Activated CD4-positive, alpha-beta memory T cell treated with anti-CD3 and anti-CD28 coated beads for 36 hours (primary cell): ENCODE measurements at regions not wholly inside any gene's neighbourhood (a gene's known extent, or its start where the extent isn't known, plus 50 kb on each side); places are given as distances from the start of the nearest gene placed in this dataset.
"Not testable (repeated sequence)": the region's sequence is repeated elsewhere in the genome, so short reads cannot be mapped to it uniquely, and the experiment has no call there.

Experiments
- CTCF ChIA-PET: fragments of 350-600 bp; sonication (Branson Sonifier 250); formaldehyde crosslinking; loops from one replicate; lab custom pipeline; 2021; ENCODE audit warnings: antibody characterized with exemption, inconsistent platforms; lab: Charles Lee
- POLR2A ChIA-PET: fragments of 350-600 bp; sonication (Branson Sonifier 250); formaldehyde crosslinking; loops from one replicate; lab custom pipeline; 2021; ENCODE audit warnings: antibody characterized with exemption; lab: Charles Lee
- DNase-seq: peaks from one replicate; pipeline ENCODE4 v3.0.0-alpha.2; 2020
- H3K27ac Mint-ChIP-seq: one replicate; pipeline ENCODE4 v1.8.0; 2021; ENCODE audit warnings: mixed read lengths
- H3K27me3 Mint-ChIP-seq: one replicate; pipeline ENCODE4 v1.8.0; 2021; ENCODE audit warnings: mixed read lengths
- H3K36me3 Mint-ChIP-seq: one replicate; pipeline ENCODE4 v1.8.0; 2021; ENCODE audit warnings: mixed read lengths
- H3K4me1 Mint-ChIP-seq: one replicate; pipeline ENCODE4 v1.8.0; 2021; ENCODE audit warnings: low read depth, mixed read lengths
- H3K4me3 Mint-ChIP-seq: one replicate; pipeline ENCODE4 v1.8.0; 2021; ENCODE audit warnings: mild to moderate bottlenecking, mixed read lengths
- H3K9me3 Mint-ChIP-seq: one replicate; pipeline ENCODE4 v1.8.0; 2021; ENCODE audit warnings: mixed read lengths
- intact Hi-C: fragments of 100-400 bp; cut with micrococcal nuclease; formaldehyde crosslinking; loops from one replicate; pipeline ENCODE4 v1.15.1; 2023

DNA sequence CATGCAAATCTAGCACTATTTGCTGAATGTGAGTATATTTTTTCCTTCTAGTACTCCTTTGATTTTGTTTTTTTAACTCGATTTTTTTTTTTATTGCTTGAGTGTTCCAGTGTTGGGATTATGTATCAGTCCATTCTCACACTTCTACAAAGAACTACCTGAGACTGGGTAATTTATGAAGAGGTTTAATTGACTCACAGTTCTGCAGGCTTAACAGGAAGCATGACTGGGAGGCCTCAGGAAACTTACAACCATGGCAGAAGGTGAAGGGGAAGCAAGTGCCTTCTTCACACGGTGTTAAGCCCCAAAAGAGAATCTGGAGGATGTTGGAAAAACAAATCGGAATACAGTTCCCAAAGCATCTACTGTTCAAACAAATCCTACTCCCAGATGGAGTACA lies 69.1 kb downstream of the ZNF518B start:
- H3K4me3 Mint-ChIP-seq, intact Hi-C loops, H3K27ac Mint-ChIP-seq, H3K27me3 Mint-ChIP-seq, DNase-seq, H3K36me3 Mint-ChIP-seq, H3K4me1 Mint-ChIP-seq: not testable (repeated sequence)
- ChIA-PET POLR2A (interaction anchor here (0.7 kb wide), 1 partner anchor 15 kb away, joined by 6 read pairs; no protein-coding TSS in a partner anchor), CTCF (interaction anchor here (0.7 kb wide), 1 partner anchor 246 kb away, joined by 3 read pairs; no protein-coding TSS in a partner anchor)
- peaks cover 18% of the 10 kb centered on the region for H3K9me3 Mint-ChIP-seq

DNA sequence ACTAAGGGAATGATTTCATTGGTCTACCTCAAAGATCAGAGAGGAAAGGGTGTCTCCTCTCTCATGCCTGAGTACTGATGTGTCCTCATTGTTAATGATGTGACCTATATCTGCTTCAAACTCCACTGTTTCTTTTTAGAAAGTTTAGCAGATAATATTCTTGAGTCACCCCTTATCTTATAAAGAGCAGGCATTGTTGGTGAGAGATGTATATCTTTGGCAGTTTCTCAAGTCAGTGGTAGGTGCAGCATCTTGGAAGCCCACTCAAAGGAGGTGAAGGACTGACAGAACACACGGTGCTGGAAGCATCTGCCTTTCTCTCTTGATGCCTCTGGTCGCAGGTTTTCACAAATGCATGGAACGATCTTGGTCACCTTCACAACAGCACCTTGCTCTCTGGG lies 71.2 kb downstream of the ZNF518B start:
- Mint-ChIP-seq H3K4me3 (no peak overlapping the region), H3K27ac (no peak overlapping the region), H3K4me1 (no peaks in the 10 kb centered on the region), H3K27me3 (no peaks in the 10 kb centered on the region), H3K36me3 (no peaks in the 10 kb centered on the region), H3K9me3 (peaks cover 5% of the 10 kb centered on the region)
- POLR2A ChIA-PET = no interaction called here
- intact Hi-C loops = no loop called here
- no peak for DNase-seq
- CTCF ChIA-PET = no interaction called here

DNA sequence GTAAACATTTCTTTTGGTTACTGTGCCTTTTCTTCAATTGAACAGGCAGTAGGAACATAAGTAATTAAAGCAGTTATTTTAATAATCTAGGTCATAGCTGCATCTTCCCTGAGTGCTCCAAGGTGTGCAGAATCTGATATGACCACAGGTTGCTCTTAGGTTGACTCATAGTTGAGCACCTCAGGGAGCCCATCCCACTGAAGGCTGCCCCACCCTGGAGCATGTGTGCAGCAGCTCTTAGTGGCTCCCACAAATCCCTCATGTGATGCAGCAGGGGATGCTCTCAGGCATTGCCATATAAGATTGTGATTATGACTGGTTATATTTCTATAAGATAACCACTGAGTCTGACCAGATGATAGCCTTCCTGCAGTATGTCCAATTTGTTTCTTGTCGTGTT lies 72.3 kb downstream of the ZNF518B start:
- CTCF ChIA-PET = no interaction called here

GRCh38 chr4:10383417-10383816 lies 73.8 kb downstream of the ZNF518B start:
- no peak for DNase-seq
- POLR2A ChIA-PET = no interaction called here
- Mint-ChIP-seq H3K4me3 (no peak overlapping the region), H3K4me1 (no peaks in the 10 kb centered on the region), H3K36me3 (no peaks in the 10 kb centered on the region), H3K27ac (no peak overlapping the region), H3K27me3 (no peaks in the 10 kb centered on the region), H3K9me3 (peaks cover 5% of the 10 kb centered on the region)
- intact Hi-C loops = no loop called here
- CTCF ChIA-PET = no interaction called here

More for the DNA sequence above, 72.3 kb downstream of the ZNF518B start:
- no peak overlapping the region for H3K4me3 Mint-ChIP-seq
- POLR2A ChIA-PET = no interaction called here
- no peaks in the 10 kb centered on the region for H3K4me1 Mint-ChIP-seq
- H3K9me3 Mint-ChIP-seq = peaks cover 5% of the 10 kb centered on the region
- DNase-seq = no peak
- intact Hi-C loops = no loop called here
- no peak overlapping the region for H3K27ac Mint-ChIP-seq
- no peaks in the 10 kb centered on the region for H3K36me3 Mint-ChIP-seq
- no peaks in the 10 kb centered on the region for H3K27me3 Mint-ChIP-seq

- H3K27me3 Mint-ChIP-seq, H3K27ac Mint-ChIP-seq, H3K36me3 Mint-ChIP-seq, H3K9me3 Mint-ChIP-seq, DNase-seq, H3K4me1 Mint-ChIP-seq, CTCF ChIA-PET, POLR2A ChIA-PET, intact Hi-C loops, H3K4me3 Mint-ChIP-seq: not testable (repeated sequence)
These were observed 75.1 kb downstream of the ZNF518B start for GRCh38 chr4:10382171-10382570.

GRCh38 chr4:10381146-10381545 lies 76.1 kb downstream of the ZNF518B start:
- Mint-ChIP-seq H3K4me3 (no peak overlapping the region), H3K36me3 (no peaks in the 10 kb centered on the region), H3K4me1 (no peaks in the 10 kb centered on the region), H3K9me3 (no peaks in the 10 kb centered on the region), H3K27me3 (no peaks in the 10 kb centered on the region), H3K27ac (no peak overlapping the region)
- ChIA-PET POLR2A (no interaction called here), CTCF (no interaction called here)
- no peak for DNase-seq
- intact Hi-C loops = no loop called here

- Mint-ChIP-seq H3K9me3 (peaks cover 3% of the 10 kb centered on the region), H3K36me3 (no peaks in the 10 kb centered on the region), H3K4me3 (no peak overlapping the region), H3K27me3 (no peaks in the 10 kb centered on the region), H3K27ac (no peak overlapping the region), H3K4me1 (no peaks in the 10 kb centered on the region)
- ChIA-PET CTCF (no interaction called here), POLR2A (no interaction called here)
- DNase-seq = no peak
- intact Hi-C loops = no loop called here
These were observed 76.5 kb downstream of the ZNF518B start for GRCh38 chr4:10380735-10381134.

DNA sequence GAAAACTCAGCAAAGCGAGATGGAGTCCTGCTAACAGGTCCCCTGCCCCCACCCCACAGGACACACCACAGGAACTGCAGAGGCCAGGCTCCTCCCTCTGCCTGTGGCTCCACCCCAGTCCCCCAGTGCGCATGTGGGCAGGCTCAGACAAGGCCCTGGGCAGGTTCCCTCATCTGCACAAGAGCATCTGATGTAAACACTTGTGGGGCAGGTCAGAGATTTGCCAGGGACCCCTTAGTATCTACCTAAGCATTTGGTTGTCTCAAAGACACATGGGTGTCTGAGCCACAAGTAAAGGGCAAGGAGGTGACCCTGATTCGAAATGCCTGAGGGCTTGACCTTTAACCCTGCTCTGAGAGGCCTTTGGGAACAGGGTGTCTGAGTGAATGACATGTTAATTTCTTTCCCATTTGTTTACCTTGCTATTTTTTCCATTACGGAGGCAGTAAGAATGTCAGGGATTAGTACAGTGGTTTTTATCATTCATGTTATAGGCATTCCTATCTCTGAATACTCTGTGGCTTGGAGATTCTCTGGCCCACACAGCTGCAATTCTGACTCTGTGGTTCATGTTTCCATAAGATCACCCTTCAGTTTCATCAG lies 85.3 kb downstream of the ZNF518B start:
- CTCF ChIA-PET = no interaction called here
- no peak for DNase-seq
- peaks cover 3% of the 10 kb centered on the region for H3K9me3 Mint-ChIP-seq
- H3K4me1 Mint-ChIP-seq = no peaks in the 10 kb centered on the region
- no peak overlapping the region for H3K4me3 Mint-ChIP-seq
- intact Hi-C loops = no loop called here
- H3K27ac Mint-ChIP-seq = no peak overlapping the region
- POLR2A ChIA-PET = no interaction called here
- H3K36me3 Mint-ChIP-seq = no peaks in the 10 kb centered on the region
- H3K27me3 Mint-ChIP-seq = no peaks in the 10 kb centered on the region

DNA sequence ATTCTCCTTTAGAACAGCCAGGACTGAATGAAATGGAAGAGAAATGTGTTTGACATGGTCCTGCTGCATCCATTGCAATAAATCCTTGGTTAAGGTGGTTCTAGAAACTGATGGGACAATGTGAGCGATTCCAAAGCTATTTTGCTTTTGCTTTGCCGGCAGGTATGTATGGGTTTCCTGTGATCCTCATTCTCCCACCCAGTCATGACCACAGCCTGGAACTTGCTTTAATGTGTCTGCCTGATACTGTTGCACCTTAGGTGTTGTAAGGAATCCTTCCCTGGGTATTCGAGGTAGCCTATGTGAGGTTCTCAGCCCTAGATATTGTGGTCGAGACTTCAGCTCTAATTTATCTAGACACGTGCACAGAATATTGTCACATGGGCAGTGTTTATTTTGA lies 86.1 kb downstream of the ZNF518B start:
- Mint-ChIP-seq H3K4me1 (no peaks in the 10 kb centered on the region), H3K27ac (no peak overlapping the region), H3K4me3 (no peak overlapping the region), H3K27me3 (no peaks in the 10 kb centered on the region), H3K36me3 (no peaks in the 10 kb centered on the region), H3K9me3 (peaks cover 3% of the 10 kb centered on the region)
- DNase-seq = no peak
- ChIA-PET POLR2A (no interaction called here), CTCF (no interaction called here)
- intact Hi-C loops = no loop called here

- H3K36me3 Mint-ChIP-seq = no peaks in the 10 kb centered on the region
- intact Hi-C loops = no loop called here
- no peak for DNase-seq
- no peaks in the 10 kb centered on the region for H3K27me3 Mint-ChIP-seq
- POLR2A ChIA-PET = no interaction called here
- H3K9me3 Mint-ChIP-seq = no peaks in the 10 kb centered on the region
- no peak overlapping the region for H3K27ac Mint-ChIP-seq
- no peaks in the 10 kb centered on the region for H3K4me1 Mint-ChIP-seq
- H3K4me3 Mint-ChIP-seq = no peak overlapping the region
- CTCF ChIA-PET = no interaction called here
These were observed 87.7 kb downstream of the ZNF518B start for GRCh38 chr4:10369517-10369916.

DNA sequence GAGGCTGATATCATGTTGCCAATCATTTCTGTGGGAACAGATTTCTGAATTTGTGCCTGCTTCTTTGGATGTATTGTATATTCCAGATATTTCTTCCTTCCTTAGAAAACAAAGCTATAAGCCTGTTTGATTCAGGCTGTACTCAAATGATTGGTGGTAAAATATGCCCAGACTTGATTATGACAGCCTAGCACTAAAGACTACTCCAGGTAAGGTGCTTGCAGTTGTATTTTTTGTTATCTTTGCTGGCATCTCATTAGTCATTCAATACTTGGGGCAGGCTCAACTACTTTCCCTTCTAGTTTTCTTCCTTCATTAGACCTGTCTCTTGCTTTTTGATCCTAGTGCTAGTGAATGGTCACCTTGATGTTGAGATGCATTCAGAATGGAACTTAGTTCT lies 90.6 kb downstream of the ZNF518B start:
- intact Hi-C loops = no loop called here
- DNase-seq = no peak
- no peaks in the 10 kb centered on the region for H3K4me1 Mint-ChIP-seq
- ChIA-PET CTCF (no interaction called here), POLR2A (no interaction called here)
- H3K4me3 Mint-ChIP-seq = no peak overlapping the region
- no peaks in the 10 kb centered on the region for H3K27me3 Mint-ChIP-seq
- no peak overlapping the region for H3K27ac Mint-ChIP-seq
- no peaks in the 10 kb centered on the region for H3K36me3 Mint-ChIP-seq
- H3K9me3 Mint-ChIP-seq = no peaks in the 10 kb centered on the region

GRCh38 chr4:10364194-10364593 lies 93.0 kb downstream of the ZNF518B start:
- CTCF ChIA-PET = no interaction called here
- DNase-seq = no peak
- no peaks in the 10 kb centered on the region for H3K9me3 Mint-ChIP-seq
- H3K27me3 Mint-ChIP-seq = peaks cover 2% of the 10 kb centered on the region
- intact Hi-C loops = no loop called here
- H3K4me3 Mint-ChIP-seq = no peak overlapping the region
- no peaks in the 10 kb centered on the region for H3K36me3 Mint-ChIP-seq
- POLR2A ChIA-PET = no interaction called here
- H3K4me1 Mint-ChIP-seq = no peaks in the 10 kb centered on the region
- no peak overlapping the region for H3K27ac Mint-ChIP-seq

- no peak for DNase-seq
- Mint-ChIP-seq H3K27me3 (peaks cover 9% of the 10 kb centered on the region), H3K4me3 (no peak overlapping the region), H3K27ac (no peak overlapping the region), H3K36me3 (no peaks in the 10 kb centered on the region), H3K9me3 (peaks cover 5% of the 10 kb centered on the region), H3K4me1 (no peaks in the 10 kb centered on the region)
- ChIA-PET CTCF (no interaction called here), POLR2A (no interaction called here)
- intact Hi-C loops = no loop called here
These were observed 102.5 kb downstream of the ZNF518B start for GRCh38 chr4:10354746-10355145.
